IPS-18a (cell line): ENCODE measurements at regions not wholly inside any gene's neighbourhood (a gene's known extent, or its start where the extent isn't known, plus 50 kb on each side); places are given as distances from the start of the nearest gene placed in this dataset.

Experiments used
- H3K27ac ChIP-seq: one replicate; pipeline ENCODE4 v1.5.1; 2013; ENCODE audit warnings: low read length
- H3K27me3 ChIP-seq: one replicate; pipeline ENCODE4 v1.6.1; 2013; ENCODE audit warnings: mild to moderate bottlenecking, low read length; ENCODE audit not compliant: control insufficient read depth, insufficient read depth
- H3K36me3 ChIP-seq: one replicate; pipeline ENCODE4 v1.6.1; 2013; ENCODE audit warnings: low read depth, low read length; ENCODE audit not compliant: control insufficient read depth
- H3K4me1 ChIP-seq: one replicate; pipeline ENCODE4 v1.6.1; 2013; ENCODE audit warnings: low read depth, low read length; ENCODE audit not compliant: control insufficient read depth
- H3K4me3 ChIP-seq: one replicate; pipeline ENCODE4 v1.5.1; 2013; ENCODE audit warnings: low read length
- H3K9ac ChIP-seq: one replicate; pipeline ENCODE4 v1.6.1; 2013; ENCODE audit warnings: mild to moderate bottlenecking, low read length, moderate library complexity
- H3K9me3 ChIP-seq: one replicate; pipeline ENCODE4 v1.6.1; 2013; ENCODE audit warnings: low read depth, low read length; ENCODE audit not compliant: control insufficient read depth

DNA sequence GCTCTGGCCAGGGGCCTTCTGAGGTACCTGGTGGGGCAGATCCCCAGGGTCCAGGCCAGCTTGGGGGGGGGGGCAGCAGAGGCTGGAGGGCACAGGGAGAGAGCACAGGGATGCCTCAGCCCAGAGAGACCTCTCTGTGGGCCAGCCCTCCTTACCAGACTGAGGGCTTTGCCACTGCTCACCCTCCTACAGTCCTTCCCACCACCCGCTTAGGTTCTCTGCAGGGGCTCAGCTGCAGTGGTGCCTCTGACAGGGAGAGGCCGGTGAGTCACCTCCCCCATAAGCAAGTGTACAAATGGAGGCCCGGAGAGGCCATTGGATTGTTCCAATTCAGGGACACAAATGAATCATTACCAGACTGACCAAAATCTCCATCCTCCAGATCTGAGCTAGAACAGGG, 68.1 kb upstream of the LMO1 start:
- H3K27me3 ChIP-seq, result no peaks in the 10 kb centered on the region
- peaks cover 18% of the 10 kb centered on the region for H3K4me1 ChIP-seq
- H3K9me3 ChIP-seq, result no peaks in the 10 kb centered on the region
- H3K27ac ChIP-seq, result no peak overlapping the region
- H3K36me3 ChIP-seq, result no peaks in the 10 kb centered on the region
- no peak overlapping the region for H3K4me3 ChIP-seq
- H3K9ac ChIP-seq, result no peak overlapping the region

DNA sequence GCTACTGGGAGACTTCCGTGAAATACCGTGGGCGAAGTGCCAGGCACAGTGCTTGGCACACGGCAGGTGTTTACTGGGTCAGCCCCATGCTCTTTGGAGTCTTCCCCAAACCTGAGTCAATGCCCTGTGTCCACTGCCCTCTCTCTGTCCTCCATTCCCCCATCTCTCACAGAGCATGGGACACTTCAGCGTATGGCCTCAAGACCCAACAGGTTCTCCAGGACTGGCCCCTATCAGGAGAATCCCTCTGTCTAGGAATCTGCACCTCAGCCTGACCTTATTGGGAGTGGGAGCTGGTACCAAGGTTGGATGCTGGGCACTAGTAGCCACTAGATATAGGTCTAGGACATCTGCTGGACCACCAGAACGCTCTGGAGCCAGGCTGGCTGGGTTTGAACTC, 67.2 kb upstream of the LMO1 start:
- Histone ChIP-seq H3K4me3 (no peak overlapping the region), H3K9me3 (no peaks in the 10 kb centered on the region), H3K36me3 (no peaks in the 10 kb centered on the region), H3K4me1 (peaks cover 22% of the 10 kb centered on the region), H3K9ac (no peak overlapping the region), H3K27ac (no peak overlapping the region), H3K27me3 (no peaks in the 10 kb centered on the region)

DNA sequence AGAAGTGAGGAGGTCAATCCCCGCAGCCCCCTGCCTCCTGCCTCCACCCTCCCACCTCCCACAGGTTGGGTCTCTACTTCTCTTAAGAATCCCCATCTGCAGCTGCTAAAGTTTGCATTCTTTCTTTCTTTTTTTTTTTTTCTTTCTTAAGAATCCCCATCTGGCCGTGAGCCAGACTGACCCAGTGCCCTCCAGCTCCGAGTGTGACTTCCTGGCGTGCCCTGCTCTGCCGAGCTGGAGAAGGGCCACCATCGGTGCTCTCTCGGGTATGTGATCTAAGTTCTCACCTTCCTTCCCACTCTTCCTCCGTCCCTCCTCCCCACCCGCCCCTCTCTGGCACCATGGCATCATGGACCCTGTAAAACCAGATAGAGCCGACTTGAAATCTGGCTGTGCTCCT, 66.7 kb upstream of the LMO1 start:
- no peaks in the 10 kb centered on the region for H3K9me3 ChIP-seq
- no peak overlapping the region for H3K4me3 ChIP-seq
- H3K27ac ChIP-seq, result no peak overlapping the region
- no peaks in the 10 kb centered on the region for H3K36me3 ChIP-seq
- peaks cover 24% of the 10 kb centered on the region for H3K4me1 ChIP-seq
- H3K27me3 ChIP-seq, result no peaks in the 10 kb centered on the region
- no peak overlapping the region for H3K9ac ChIP-seq

GRCh38 chr11:8329847-8330361, 66.2 kb upstream of the LMO1 start:
- Histone ChIP-seq H3K27ac (no peak overlapping the region), H3K36me3 (no peaks in the 10 kb centered on the region), H3K9me3 (no peaks in the 10 kb centered on the region), H3K4me3 (no peak overlapping the region), H3K9ac (no peak overlapping the region), H3K4me1 (peaks cover 24% of the 10 kb centered on the region), H3K27me3 (no peaks in the 10 kb centered on the region)

DNA sequence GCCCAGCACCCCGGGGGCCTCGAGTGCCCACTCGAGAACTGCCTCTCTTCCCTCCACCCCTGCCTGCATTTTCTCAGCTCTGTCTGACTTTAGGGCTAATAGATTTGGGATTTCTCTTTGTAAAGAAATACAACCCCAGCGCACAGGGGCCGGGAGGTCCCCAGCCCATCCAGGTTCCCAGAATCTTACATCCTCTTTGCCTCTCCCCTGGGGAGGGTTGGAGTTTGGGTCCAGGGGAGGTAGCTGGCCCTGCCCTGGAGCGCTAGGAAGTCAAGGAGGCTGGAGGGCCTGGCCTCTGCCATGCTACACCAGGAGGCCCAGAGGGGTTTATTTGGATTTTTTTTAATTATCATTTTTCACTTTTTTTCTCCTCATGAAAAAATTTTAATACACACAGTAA, 65.7 kb upstream of the LMO1 start:
- peaks cover 24% of the 10 kb centered on the region for H3K4me1 ChIP-seq
- H3K9ac ChIP-seq, result no peak overlapping the region
- no peak overlapping the region for H3K27ac ChIP-seq
- no peaks in the 10 kb centered on the region for H3K36me3 ChIP-seq
- H3K27me3 ChIP-seq, result no peaks in the 10 kb centered on the region
- no peaks in the 10 kb centered on the region for H3K9me3 ChIP-seq
- H3K4me3 ChIP-seq, result peak overlapping the region; percentile 4

- Histone ChIP-seq H3K4me1 (peaks cover 24% of the 10 kb centered on the region), H3K9ac (no peak overlapping the region), H3K9me3 (no peaks in the 10 kb centered on the region), H3K36me3 (no peaks in the 10 kb centered on the region), H3K27me3 (no peaks in the 10 kb centered on the region), H3K27ac (no peak overlapping the region), H3K4me3 (peak overlapping the region; percentile 4)
These were observed 65.2 kb upstream of the LMO1 start for GRCh38 chr11:8328848-8329330.

GRCh38 chr11:8328231-8328794, 64.6 kb upstream of the LMO1 start:
- peaks cover 24% of the 10 kb centered on the region for H3K4me1 ChIP-seq
- no peaks in the 10 kb centered on the region for H3K36me3 ChIP-seq
- no peak overlapping the region for H3K27ac ChIP-seq
- H3K27me3 ChIP-seq, result no peaks in the 10 kb centered on the region
- no peak overlapping the region for H3K4me3 ChIP-seq
- H3K9ac ChIP-seq, result no peak overlapping the region
- no peaks in the 10 kb centered on the region for H3K9me3 ChIP-seq

DNA sequence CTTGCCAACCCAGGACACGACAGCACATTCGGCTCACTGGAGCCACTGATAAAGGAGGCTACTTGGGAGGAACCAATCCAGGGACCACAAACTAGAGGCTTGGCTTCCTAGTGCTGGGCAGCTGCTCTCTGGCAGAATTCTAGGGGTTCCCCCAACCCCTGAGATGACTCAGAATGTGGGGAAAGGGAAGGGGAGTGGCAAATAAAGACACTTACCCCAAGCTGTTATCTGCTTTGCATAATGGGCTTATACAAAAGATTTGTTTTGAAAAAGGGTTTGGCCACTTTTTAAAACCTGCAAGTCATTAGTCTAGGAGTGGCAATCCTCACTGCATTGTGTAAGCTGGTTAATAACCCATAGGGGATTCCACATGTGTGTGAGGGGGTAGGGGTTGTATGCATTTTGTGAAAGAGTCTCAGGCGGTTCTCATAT, 64.1 kb upstream of the LMO1 start:
- H3K27me3 ChIP-seq, result no peaks in the 10 kb centered on the region
- H3K36me3 ChIP-seq, result no peaks in the 10 kb centered on the region
- H3K4me3 ChIP-seq, result no peak overlapping the region
- H3K27ac ChIP-seq, result no peak overlapping the region
- no peaks in the 10 kb centered on the region for H3K9me3 ChIP-seq
- H3K4me1 ChIP-seq, result peaks cover 24% of the 10 kb centered on the region
- no peak overlapping the region for H3K9ac ChIP-seq

GRCh38 chr11:8326337-8326736, 62.7 kb upstream of the LMO1 start:
- Histone ChIP-seq H3K9me3 (no peaks in the 10 kb centered on the region), H3K9ac (no peak overlapping the region), H3K27me3 (no peaks in the 10 kb centered on the region), H3K4me3 (no peak overlapping the region), H3K4me1 (peaks cover 24% of the 10 kb centered on the region), H3K36me3 (no peaks in the 10 kb centered on the region), H3K27ac (no peak overlapping the region)

DNA sequence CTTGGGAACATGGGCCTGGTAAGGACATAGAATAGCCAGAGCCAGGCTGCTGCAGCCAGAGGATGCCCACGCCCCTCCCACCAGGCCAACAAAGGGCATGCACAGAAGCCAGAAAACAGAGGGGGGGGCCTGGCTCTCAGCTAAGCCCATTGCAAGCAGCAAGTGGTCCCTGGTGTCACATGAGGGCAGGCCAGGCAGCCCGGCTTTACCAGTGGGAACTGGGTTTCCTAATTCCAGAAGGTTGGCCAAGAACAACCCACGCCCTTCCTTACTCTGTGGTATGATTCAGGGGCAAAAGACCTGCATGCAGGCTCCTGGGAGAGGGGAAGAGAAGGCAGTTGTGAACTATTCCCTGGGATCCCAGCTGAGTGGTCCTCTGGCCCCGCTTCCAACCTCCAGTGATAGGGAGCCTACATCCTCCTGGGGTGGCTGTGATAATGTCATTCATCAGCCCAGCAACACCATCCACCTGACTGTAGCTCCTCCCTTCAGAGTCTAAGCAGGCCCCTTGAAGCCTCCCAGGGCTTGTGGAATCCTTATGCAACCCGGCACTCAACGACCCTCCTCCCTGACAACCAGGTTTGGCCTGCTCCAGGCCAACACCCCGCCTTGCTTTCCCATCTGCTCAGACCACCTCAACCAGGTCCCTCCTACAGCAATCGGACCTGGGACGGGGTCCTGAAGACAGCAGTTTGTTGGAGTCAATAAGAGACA, 62.1 kb upstream of the LMO1 start:
- no peak overlapping the region for H3K9ac ChIP-seq
- H3K4me3 ChIP-seq, result no peak overlapping the region
- H3K9me3 ChIP-seq, result no peaks in the 10 kb centered on the region
- no peaks in the 10 kb centered on the region for H3K36me3 ChIP-seq
- H3K27ac ChIP-seq, result no peak overlapping the region
- peaks cover 24% of the 10 kb centered on the region for H3K4me1 ChIP-seq
- H3K27me3 ChIP-seq, result no peaks in the 10 kb centered on the region

GRCh38 chr11:8323161-8323935, 59.7 kb upstream of the LMO1 start:
- Histone ChIP-seq H3K36me3 (no peaks in the 10 kb centered on the region), H3K4me1 (peaks cover 13% of the 10 kb centered on the region)

More at GRCh38 chr11:8323161-8323935, 59.7 kb upstream of the LMO1 start:
- no peaks in the 10 kb centered on the region for H3K27me3 ChIP-seq
- no peak overlapping the region for H3K4me3 ChIP-seq
- H3K27ac ChIP-seq, result no peak overlapping the region
- H3K9ac ChIP-seq, result no peak overlapping the region
- no peaks in the 10 kb centered on the region for H3K9me3 ChIP-seq
